HG02588 (cell line): ENCODE measurements at regions not wholly inside any gene's neighbourhood (a gene's known extent, or its start where the extent isn't known, plus 50 kb on each side); places are given as distances from the start of the nearest gene placed in this dataset.
A peak's percentile ranks its signal among the peaks of the same experiment; 100 is the strongest.

Experiments used
- ATAC-seq: cut with Tn5 transposase; IDR thresholded peaks from one replicate; pipeline ENCODE4 v1.9.1; 2021; ENCODE audit warnings: mild to moderate bottlenecking, moderate library complexity; ENCODE audit not compliant: unreplicated experiment

DNA sequence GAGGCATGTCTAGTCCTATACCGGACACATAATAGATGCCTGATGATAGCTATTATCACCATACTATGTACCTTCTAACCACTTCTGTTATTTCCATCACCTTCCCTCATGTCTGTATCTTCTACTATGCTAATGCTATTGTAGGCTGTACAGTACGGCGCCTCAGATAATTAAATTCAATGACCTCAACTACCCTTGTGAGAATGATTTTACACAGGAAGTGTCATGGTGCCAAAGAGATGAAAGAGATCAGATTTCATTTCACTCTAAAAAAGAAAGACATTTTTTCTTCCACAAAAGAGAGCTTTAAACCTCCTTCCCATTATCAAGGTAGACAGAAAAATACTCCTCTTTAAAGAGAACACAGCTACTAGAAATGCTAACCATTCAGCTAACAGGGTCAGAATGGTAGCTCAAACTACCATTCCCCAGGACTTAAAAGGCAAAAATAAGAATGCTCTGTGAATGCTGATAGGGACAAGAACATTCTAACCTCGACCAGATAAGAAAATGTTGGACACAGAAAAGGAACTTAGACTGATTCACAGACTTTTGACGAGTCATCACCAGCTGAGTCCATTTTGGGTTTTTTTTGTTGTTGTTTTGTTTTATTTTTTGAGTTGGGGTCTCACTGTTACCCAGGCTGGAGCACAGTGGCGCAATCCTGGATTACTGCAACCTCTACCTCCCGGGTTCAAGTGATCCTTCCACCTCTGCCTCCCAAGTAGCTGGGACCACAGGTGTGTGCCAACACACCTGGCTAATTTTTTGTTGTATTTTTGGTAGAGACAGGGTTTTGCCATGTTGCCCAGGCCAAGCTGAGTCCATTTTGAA, 99.2 kb upstream of the RAPGEF2 start:
- no peak for ATAC-seq

- no peak for ATAC-seq
Observed at GRCh38 chr4:159006202-159006601, 96.7 kb upstream of the RAPGEF2 start.

DNA sequence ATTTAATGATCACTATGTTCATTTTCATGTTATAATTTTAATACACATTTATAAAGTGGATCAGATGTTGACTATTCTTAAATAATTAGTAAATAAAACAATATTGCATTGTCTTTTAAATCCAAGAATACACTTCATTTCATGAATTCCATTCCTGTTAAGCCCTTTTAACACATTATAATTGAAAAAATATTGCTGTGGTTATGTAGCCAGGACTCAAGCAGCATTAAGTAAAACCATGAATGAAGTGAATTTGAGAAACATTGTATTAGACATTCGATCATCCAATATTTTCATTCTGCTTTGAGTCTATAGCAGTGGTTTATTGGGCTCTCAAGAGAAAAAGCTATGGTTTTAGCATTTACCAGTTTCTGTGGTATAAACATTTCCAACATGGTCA, 94.2 kb upstream of the RAPGEF2 start:
- no peak for ATAC-seq

DNA sequence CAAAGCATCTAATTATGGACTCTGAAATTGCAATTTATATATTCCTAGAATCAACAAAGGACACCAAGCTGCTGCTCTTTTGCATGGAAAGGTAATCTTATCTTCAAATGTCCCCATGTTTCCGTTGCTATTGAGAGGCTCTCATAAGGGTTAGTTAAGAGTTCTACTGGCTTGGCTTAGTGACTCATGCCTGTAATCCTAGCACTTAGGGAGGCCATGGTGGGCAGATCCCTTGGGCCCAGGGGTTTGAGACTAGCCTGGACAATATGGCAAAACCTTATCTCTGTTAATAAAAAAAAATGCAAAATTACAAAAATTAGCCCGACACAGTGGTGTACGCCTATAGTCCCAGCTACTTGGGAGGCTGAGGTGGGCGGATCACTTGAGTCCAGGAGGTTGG, 93.4 kb upstream of the RAPGEF2 start:
- ATAC-seq = no peak

- ATAC-seq = no peak
Observed at GRCh38 chr4:159010100-159010499, 92.8 kb upstream of the RAPGEF2 start.

DNA sequence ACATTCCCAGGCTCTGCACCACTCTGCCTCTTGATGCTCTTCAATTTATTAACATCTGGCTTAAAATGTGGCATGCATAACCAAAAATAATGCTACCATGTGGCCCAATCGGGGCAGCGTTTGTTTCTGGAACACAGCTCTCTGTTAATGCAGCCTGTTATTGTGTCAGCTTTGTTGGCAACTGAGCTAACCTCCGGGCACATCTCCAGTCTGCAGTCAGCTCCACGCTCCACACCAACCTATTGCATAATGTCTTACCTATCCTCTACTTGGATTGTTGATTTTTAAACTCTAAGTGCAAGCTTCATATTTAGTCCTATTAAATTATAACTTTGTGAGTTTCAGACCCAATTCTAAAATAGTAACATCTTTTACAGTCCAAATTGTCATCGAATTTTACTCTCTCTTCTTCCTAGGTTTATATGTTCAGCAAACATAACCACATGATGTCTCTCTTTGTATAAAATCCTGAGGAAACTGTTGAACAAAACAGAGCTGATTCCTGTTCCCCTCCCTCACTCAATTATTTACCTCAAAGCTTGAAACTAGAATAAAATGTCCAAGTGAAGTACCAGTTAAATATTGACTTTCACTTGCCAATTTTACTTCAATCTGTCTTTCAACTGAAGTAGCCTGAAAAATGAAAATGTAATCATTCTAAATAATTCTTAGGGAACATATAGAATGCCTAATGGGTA, 92.2 kb upstream of the RAPGEF2 start:
- no peak for ATAC-seq

DNA sequence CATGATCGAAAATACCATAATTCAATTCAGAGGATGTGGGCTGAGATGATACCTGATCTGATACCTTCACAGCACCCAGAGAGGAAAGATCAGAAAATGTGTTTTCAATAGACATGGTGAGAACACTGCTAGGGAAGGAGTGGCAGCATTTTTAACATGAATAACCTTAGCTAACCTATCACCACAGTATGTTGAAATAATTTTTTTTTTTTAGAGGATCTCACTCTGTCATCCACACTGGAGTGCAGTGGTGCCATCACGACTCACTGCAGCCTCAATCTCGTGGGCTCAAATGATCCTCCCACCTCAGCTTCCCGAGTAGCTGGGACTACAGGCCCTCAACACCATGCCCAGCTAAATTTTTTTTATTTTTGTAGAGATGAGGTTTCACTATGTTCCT, 90.5 kb upstream of the RAPGEF2 start:
- no peak for ATAC-seq

DNA sequence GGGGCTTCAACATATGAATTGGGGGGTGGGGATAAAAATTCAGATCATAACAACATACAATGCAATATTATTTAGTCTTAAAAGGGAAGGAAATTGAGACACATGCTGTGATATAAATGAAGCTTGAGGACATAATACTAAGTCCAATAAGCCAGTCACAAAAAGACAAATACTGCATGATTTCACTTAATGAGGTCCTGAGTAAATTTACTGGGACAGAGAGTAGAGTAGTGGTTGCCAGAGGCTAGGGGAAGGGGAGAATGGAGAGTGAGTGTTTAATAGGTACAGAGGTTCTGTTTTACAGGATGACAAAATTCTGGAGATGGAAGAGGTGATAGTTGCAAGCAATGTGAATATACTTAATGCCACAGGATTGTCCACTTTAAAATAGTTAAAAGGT, 89.2 kb upstream of the RAPGEF2 start:
- no peak for ATAC-seq

DNA sequence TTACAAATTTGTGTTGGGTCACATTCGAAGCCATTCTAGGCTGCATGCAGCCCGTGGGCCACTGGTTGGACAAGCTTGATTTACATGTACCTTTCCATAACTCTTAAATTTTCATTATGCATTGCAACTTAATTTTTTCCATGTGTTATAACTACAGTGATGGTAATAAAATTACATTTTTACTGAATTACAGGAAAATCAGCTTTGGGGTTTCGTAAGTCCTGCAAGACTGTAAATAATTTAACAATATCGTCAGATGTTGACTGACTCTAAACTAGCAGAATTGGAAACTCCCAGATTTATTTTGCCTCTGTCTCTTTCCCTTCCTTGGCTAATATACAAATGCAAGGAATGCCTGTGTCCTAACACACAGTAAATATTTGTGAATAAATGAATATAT, 88.0 kb upstream of the RAPGEF2 start:
- ATAC-seq = no peak

DNA sequence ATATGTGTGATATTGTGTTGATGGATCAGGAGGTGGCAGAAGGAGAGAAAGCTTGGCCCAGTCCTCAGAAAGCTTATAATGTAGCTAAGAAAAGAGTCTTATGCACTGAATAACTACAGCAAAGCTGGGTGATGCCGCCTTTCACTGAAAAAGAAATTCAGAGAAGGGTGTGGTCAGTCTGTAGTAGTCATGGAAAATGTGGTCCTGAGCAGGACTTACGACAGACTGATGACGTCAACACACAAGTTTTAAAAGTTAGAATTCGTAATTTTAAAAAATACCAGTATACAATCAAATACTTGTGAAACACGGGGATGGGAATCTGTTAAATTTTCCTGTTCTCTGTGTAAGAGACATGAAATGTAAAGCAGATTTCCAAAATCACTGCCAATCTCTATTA, 87.0 kb upstream of the RAPGEF2 start:
- no peak for ATAC-seq

- ATAC-seq = peak; percentile 50
Observed at GRCh38 chr4:159016593-159017024, 86.3 kb upstream of the RAPGEF2 start.

GRCh38 chr4:159017323-159018026, 85.4 kb upstream of the RAPGEF2 start:
- ATAC-seq = peak; percentile 28

DNA sequence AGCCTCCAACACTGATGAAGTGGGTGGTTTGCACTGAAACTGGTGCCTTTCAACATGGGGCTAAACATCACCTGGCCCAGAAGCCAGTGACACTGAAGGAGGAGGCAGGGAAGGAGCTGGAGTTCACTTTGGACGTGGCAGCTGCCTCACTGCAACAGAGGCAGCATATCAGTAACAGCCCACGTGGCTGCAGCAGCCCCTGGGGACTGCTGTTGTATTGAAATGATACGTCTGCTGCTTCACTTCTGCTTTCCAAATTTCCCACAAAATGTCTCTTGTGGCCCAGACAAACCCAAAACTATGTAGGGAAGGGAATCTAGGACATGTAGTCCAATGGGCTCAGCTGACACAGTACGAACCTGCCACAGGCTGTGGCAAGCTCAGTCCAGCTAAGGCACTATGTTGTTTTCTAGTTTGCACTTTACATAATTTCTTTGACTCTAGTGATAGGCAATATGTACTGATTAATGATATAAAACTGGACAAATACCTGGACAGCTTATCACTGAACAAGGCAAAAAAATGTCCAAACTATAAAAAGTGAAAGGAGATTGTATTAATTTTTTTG, 84.7 kb upstream of the RAPGEF2 start:
- ATAC-seq = peak; percentile 94

DNA sequence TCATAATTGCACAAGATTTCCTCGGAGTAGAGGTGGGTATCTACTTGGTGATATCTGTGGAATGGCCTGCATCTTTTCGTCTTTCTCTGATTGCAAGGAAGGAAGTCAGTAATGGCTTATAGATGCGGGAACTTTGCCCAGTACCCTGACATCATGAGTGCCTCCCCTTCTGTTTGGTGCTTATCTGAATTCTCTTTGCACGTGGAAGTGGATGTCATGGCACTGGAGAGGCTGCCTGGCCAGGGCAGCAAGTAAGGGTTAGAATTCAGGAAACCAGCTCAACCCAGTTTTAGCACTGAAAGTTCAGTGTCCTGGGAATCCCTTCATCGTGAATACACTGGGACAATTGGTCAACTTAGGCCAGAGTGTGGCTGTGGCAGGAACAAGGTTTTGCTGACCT, 83.5 kb upstream of the RAPGEF2 start:
- ATAC-seq = no peak

DNA sequence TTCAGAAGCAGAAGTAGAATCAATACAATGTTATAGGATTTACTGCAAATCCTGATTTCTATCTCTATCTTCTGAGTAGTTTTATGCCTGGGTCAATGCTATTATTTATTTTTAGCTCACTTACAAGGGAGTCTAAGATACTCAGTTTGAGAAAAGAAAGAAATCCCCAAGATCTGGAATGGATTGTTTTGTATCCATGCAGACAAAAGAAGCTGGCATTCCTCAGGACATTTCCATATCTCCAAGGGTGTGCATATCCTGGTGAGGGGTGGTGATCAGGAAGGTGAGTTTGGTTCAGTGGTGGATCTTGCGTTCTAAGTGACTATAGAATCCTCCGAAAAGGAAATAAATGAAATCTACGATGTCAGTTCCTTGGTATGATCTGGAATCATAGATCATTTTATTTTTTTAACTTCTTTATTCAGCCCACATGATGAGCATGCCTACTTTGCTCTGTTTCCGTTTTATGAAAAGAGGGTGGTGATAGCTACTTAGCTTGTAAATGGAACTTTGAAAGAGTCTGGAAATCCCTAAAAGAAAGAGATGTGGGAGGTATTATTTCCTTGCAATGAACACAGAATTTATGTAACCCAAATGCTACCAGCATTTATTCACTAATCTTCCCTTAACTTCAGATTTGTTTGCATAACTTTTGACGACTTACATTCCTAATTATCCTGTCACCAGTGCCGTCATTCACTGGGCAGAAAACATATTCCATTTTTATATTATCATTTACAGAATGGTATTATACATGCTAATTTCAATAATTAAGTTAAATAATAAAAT, 81.1 kb upstream of the RAPGEF2 start:
- ATAC-seq = no peak

- ATAC-seq = no peak
Observed at GRCh38 chr4:159023741-159024140, 79.1 kb upstream of the RAPGEF2 start.

DNA sequence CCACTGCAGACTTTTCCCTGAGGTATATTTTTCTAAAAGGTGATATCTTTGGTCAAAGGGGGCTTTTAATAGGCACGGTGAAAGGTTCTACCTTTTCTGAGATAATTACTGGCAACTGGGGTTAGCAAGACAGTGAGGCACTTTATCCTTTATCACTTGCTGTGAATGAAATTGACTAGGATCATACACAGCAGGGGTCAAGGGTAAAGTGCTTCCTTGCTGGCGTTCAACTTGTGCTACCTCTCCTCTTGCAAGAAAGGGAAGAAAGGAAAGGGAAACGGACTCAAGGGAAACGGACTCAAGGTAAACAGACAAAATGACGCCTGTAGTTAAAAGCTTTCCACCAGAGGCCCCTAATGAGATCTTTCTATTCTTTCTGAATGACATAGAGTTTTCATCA, 78.6 kb upstream of the RAPGEF2 start:
- no peak for ATAC-seq

GRCh38 chr4:159024828-159025227, 78.1 kb upstream of the RAPGEF2 start:
- no peak for ATAC-seq

DNA sequence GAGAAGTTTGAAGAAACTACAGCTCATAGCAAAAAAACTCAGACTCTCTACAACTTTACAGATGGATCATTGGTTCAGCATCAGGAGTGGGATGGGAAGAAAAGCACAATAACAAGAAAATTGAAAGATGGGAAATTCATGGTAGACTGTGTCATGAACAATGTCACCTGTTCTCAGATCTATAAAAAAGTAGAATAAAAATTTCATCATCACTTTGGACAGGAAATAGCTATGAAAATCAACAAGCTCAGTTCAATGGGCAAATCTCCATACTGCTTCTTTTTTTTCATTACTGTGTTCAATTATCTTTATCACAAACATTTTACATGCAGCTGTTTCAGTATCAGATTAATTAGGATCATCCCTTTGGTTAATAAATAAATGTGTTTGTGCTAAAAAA, 76.5 kb upstream of the RAPGEF2 start:
- ATAC-seq = no peak

DNA sequence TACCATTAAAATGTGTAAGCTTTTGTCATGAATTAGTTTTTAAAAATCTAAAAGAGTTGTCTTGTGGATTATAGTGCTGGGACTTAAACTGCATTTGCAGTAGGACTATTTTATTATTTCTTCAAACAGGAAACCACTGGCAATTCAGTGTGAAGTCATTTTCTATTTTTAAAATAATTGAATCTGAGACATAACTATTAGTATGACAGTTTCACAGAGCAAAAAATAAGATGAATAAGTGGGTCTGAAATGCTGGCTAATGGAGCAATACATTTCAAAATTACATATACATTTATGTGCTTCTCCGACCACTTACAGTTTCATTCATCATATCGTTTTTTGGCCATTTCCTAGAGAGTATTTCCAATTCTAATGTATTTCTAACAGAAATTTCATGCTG, 75.3 kb upstream of the RAPGEF2 start:
- no peak for ATAC-seq

DNA sequence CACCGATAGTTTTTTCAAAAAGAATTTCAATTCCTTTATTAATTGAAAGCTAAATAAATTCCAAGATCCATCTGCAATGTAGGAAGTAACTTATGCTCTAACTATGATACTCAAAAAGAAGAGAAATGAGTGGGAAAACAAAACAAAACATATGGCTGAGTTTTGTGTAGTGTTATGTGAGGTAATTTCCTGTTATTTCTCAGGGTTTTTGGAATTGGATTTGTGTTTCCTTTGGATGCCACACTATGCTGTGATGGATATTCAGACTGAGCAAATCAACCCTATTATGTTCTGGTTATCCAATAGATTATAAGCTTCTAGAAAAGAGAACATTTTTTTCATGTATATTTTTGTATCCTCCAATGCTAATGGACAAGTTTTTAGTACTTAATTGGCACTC, 73.4 kb upstream of the RAPGEF2 start:
- no peak for ATAC-seq
